ENCODE measurements at regions not wholly inside any gene's neighbourhood (a gene's known extent, or its start where the extent isn't known, plus 50 kb on each side); places are given as distances from the start of the nearest gene placed in this dataset.

DNA sequence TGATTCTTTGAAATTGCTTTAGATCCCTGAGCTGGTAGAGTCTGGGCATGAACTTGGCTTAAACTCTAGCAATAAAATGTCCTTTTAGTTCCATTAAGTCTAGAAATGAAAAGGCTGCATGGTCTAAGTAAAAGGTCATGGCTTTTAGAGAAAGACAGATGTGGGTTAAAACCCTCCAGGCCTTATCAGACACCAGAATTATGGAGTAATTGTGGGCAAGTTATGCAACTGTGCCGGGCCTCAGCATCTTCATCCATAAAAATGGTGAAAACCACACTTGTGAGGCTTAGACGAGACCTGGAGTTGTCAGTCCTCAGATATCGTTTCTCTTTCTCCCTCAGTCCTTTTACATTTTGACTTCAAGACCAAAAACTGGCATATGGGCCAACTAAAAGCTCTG lies 597.9 kb upstream of the KIRREL3 start:
- TF ChIP-seq, protein P1, sequence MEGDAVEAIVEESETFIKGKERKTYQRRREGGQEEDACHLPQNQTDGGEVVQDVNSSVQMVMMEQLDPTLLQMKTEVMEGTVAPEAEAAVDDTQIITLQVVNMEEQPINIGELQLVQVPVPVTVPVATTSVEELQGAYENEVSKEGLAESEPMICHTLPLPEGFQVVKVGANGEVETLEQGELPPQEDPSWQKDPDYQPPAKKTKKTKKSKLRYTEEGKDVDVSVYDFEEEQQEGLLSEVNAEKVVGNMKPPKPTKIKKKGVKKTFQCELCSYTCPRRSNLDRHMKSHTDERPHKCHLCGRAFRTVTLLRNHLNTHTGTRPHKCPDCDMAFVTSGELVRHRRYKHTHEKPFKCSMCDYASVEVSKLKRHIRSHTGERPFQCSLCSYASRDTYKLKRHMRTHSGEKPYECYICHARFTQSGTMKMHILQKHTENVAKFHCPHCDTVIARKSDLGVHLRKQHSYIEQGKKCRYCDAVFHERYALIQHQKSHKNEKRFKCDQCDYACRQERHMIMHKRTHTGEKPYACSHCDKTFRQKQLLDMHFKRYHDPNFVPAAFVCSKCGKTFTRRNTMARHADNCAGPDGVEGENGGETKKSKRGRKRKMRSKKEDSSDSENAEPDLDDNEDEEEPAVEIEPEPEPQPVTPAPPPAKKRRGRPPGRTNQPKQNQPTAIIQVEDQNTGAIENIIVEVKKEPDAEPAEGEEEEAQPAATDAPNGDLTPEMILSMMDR (IDR thresholded peaks at IDR 0.05): no peak
- no peak for TF ChIP-seq POLR2A (IDR thresholded peaks at IDR 0.05)

All from uterus (tissue), 2 donors.